D721Med (cell line): ENCODE measurements at regions not wholly inside any gene's neighbourhood (a gene's known extent, or its start where the extent isn't known, plus 50 kb on each side); places are given as distances from the start of the nearest gene placed in this dataset.
"Not testable (repeated sequence)": the region's sequence is repeated elsewhere in the genome, so short reads cannot be mapped to it uniquely, and the experiment has no call there.

Experiments
- DNase-seq: peaks from one replicate; pipeline ENCODE4 v3.0.0; 2011; ENCODE audit warnings: low spot score; ENCODE audit not compliant: insufficient read length
- FAIRE-seq: peaks from 2 replicates; lab custom pipeline; 2011; peaks lifted over from hg19 to GRCh38; lab: Jason Lieb, UNC
- CTCF ChIP-seq: IDR thresholded peaks from 2 replicates; pipeline ENCODE4 v1.5.1; 2012; ENCODE audit warnings: mild to moderate bottlenecking, control low read depth; ENCODE audit not compliant: insufficient read depth; ENCODE audit errors: missing control alignments

GRCh38 chr6:133809406-133809805, 79.5 kb upstream of the TCF21 start:
- no peak for TF ChIP-seq CTCF
- DNase-seq (no peak), FAIRE-seq (no peak)

- DNase-seq (no peak), FAIRE-seq (no peak)
- TF ChIP-seq CTCF = no peak
Observed at GRCh38 chr6:133811557-133811956, 77.4 kb upstream of the TCF21 start.

- FAIRE-seq, DNase-seq: not testable (repeated sequence)
Observed at GRCh38 chr6:133812446-133812845, 76.5 kb upstream of the TCF21 start.

GRCh38 chr6:133814238-133814637, 74.7 kb upstream of the TCF21 start:
- DNase-seq (no peak), FAIRE-seq (no peak)
- no peak for TF ChIP-seq CTCF

- DNase-seq (no peak), FAIRE-seq (no peak)
- no peak for TF ChIP-seq CTCF
Observed at GRCh38 chr6:133814797-133815196, 74.1 kb upstream of the TCF21 start.

- no peak for FAIRE-seq
- DNase-seq = no peak
- TF ChIP-seq CTCF = no peak
Observed at GRCh38 chr6:133815313-133815712, 73.6 kb upstream of the TCF21 start.

GRCh38 chr6:133816171-133816570, 72.7 kb upstream of the TCF21 start:
- TF ChIP-seq CTCF = no peak
- no peak for FAIRE-seq
- DNase-seq = no peak

GRCh38 chr6:133817460-133818047, 71.4 kb upstream of the TCF21 start:
- no peak for DNase-seq
- peak; percentile 45 for TF ChIP-seq CTCF
- FAIRE-seq = no peak
